Spleen (tissue), 7 donors: ENCODE measurements at regions not wholly inside any gene's neighbourhood (a gene's known extent, or its start where the extent isn't known, plus 50 kb on each side); places are given as distances from the start of the nearest gene placed in this dataset.
"Not testable (repeated sequence)": the region's sequence is repeated elsewhere in the genome, so short reads cannot be mapped to it uniquely, and the experiment has no call there.

Experiments
- POLR2AphosphoS5 ChIP-seq, 3 donors: sonication (generic); formaldehyde crosslinking; IDR thresholded peaks; one replicate each; pipeline ENCODE4 v1.5.1; 2017; ENCODE audit warnings: antibody characterized with exemption in 3 of 3
- TF ChIP-seq, protein P1 (sequence below), 11 experiments: fragments of 200-600 bp in 7 of 11; fragments of 450-650 bp in 4 of 11; sonication (generic) in 4 of 11; IDR thresholded peaks in 8 of 11; conservative IDR thresholded peaks in 3 of 11; 1 replicate in 7 of 11; 2 replicates in 4 of 11; pipeline versions ENCODE4 v1.4.0 to v1.8.0; 2016 to 2021; ENCODE audit warnings: antibody characterized with exemption in 11 of 11, inconsistent platforms in 4 of 11, mild to moderate bottlenecking in 1 of 11
- donor health status: DM: no; HTN: no; CAD: no; lungs with moderate emphysema.
- donor health status: DM: no; HTN: no; CAD: no.
- donor health status: DM: no; HTN: no; CAD: no.

DNA sequence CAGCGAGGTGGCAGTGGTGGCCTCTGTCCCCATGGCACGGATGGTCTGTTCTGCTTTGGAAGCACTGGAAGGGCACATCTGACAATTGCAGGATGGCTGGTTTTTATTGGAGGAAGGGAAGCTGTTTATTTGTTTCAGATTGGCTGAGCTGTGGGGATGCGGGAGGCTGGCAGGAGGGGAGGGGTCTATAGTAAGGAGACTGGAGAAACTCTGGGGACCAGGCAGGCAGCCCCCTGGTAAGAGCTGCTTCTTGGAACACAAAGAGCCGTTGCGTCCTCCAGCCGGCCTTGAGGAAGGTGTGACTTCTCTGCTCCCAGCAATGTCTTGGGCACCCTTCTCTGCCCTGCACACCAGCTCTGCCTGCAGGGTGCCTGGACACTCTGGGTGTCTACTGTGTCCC is 85.1 kb upstream of the SPDYE9 start:
- TF ChIP-seq, protein P1, sequence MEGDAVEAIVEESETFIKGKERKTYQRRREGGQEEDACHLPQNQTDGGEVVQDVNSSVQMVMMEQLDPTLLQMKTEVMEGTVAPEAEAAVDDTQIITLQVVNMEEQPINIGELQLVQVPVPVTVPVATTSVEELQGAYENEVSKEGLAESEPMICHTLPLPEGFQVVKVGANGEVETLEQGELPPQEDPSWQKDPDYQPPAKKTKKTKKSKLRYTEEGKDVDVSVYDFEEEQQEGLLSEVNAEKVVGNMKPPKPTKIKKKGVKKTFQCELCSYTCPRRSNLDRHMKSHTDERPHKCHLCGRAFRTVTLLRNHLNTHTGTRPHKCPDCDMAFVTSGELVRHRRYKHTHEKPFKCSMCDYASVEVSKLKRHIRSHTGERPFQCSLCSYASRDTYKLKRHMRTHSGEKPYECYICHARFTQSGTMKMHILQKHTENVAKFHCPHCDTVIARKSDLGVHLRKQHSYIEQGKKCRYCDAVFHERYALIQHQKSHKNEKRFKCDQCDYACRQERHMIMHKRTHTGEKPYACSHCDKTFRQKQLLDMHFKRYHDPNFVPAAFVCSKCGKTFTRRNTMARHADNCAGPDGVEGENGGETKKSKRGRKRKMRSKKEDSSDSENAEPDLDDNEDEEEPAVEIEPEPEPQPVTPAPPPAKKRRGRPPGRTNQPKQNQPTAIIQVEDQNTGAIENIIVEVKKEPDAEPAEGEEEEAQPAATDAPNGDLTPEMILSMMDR (IDR thresholded peaks at IDR 0.05 in 8 of 11, conservative IDR thresholded peaks at IDR 0.05 in 3 of 11), result not testable (repeated sequence)
- not testable (repeated sequence) for TF ChIP-seq POLR2AphosphoS5 (IDR thresholded peaks at IDR 0.05)
